HG03469 (cell line): ENCODE measurements at regions not wholly inside any gene's neighbourhood (a gene's known extent, or its start where the extent isn't known, plus 50 kb on each side); places are given as distances from the start of the nearest gene placed in this dataset.

ENCODE experiments used
- ATAC-seq: cut with Tn5 transposase; IDR thresholded peaks from one replicate; pipeline ENCODE4 v1.9.1; 2021; ENCODE audit warnings: mild to moderate bottlenecking, moderate library complexity, moderate number of reproducible peaks; ENCODE audit not compliant: unreplicated experiment

DNA sequence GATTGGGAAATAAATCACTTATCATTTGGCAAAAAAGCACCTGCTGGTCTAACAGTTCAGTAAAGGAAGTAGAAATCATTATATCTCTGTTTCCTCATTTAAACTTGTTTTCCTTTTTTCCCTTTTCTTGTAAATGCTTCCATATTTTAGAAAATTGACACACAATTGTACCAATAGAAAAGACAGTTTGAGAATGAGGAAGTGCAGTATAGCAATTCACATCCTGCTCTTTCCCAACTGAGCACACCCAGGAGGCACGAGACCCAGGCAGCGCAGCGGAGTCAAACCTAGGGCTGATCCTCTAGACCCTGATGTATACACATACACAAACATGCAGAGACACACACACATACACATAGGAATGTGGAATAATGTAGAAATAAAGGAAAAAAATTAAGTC, 74.8 kb upstream of the PACRGL start:
- no peak for ATAC-seq

DNA sequence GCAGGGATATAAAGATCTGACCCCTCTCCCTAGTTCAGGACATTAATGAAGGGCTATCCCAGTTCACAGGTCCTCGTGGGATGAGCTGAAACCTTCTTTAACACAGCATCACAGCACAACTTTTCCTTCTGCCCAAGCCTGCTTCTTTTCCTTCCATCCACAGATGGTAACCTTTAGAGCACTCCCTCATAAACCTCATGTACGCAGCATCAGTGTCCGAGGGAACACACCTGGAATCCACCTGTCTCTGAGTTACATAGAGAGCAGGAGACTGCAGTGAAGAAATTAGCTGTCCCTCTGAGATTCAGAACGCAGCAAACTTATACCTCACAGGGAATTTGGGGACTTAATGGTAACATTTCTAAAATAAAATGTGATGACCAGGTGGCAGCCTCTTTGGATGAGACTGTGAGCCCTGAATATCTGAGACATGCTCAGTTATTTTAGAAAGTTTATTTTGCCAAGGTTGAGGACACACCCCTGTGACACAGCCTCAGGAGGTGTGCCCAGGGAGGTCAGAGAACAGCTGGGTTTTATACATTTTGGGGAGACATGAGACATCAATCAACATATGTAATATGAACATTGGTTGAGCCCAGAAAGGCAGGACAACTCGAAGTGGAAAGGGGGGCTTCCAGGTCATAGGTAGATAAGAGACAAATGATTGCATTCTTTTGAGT, 73.8 kb upstream of the PACRGL start:
- ATAC-seq: no peak

DNA sequence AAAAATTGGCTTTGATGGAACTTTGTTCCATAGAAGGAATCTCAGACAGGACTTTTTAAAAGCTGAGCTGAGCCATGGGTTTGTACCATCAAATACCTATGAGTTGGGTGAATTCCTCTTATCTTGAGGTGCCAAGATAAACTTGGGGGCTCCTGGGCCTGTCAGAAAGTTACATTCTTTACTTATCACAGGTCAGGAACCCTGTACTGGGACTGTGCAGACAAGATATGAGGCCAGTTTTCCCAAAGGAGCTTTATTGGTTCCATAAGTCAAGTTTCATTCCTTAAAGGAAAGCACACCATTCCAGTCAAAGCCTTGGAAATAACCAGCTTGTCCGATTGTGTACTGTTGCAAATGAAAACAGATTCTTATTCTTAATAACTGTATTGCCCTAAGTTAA, 72.4 kb upstream of the PACRGL start:
- no peak for ATAC-seq

DNA sequence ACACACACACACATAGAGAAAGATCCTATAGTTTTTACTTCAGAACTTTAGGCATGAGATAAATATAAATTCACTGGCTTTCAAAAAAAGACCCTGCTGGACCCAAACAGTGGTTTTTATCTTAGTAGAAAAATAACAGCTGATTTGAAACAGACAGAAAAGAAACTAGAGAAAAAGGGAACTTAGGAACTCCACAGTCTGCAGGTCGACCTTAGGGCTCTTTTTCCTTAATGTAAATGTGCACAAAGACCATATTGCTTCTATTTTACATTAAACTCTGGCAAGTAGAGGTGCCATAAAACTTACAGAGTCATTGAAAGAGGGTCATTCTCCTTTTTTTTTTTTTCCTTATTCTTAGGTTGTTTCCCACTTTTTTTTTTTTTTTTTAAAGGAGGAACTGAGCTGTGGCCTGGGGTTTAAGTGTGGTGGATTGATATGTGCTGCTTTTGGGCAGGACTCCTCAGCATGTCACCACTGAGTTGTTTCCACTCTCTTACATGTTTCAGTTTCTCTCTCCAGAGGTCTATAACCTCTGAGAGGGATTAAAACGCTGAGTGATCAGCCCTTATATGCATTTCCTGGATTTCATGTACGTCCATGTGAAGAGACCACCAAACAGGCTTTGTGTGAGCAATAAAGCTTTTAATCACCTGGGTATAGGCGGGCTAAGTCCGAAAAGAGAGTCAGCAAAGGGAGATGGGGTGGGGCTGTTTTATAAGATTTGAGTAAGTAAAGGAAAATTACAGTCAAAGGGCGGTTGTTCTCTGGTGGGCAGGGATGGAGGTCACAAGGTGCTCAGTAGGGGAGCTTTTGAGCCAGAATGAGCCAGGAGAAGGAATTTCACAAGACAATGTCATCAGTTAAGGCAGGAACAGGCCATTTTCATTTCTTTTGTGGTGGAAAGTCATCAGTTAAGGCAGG, 70.8 kb upstream of the PACRGL start:
- ATAC-seq: peak; percentile 60

DNA sequence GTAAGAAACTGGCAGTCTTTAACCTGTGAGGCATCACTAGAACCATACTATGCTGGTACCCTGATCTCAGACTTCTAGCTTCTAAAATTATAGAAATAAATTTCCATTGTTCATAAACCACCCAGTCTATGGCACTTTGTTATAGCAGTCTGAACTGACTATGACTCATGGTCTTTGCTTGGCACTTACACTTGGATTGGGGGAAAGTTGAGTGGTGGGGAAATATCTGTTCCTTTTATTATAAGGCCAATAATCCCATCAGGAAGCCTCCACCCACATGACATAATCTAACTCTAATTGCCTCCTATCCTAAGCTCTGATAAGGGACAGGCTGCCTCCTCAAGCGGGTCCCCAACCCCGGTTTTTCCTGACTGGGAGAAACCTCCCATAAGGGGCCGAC, 61.4 kb upstream of the PACRGL start:
- ATAC-seq: no peak

DNA sequence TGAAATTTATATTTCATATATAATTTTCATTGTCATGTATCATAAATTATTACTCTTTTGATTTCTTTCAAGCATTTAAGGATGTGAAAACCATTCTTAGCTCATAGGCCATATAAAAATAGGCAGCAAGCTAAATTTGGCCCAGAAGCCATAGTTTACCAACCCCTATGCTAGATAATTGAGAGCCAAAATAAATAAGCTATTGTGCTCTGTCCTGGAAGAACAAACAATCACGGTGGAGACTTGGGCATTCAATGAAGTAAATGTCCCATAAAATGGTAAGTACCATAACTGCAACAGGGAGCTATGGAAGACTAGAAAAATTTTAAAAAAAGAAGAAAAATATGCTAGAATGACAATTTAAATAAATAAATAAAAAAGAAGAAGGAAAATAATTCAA, 60.9 kb upstream of the PACRGL start:
- no peak for ATAC-seq

DNA sequence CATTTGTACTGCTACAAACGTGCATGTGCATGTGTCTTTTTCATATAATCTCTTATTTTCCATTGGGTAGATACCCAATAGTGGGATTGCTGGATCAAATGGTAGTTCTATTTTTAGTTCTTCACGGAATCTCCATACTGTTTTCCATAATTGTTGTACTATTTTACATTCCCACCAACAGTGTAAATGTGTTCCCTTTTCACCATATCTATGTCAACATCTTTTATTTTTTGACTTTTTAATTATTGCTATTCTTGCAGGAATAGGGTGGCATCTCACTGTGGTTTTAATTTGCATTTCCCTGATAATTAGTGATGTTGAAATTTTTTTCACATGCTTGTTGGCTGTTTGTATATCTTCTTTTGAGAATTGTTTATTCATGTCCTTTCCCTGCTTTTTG, 59.3 kb upstream of the PACRGL start:
- ATAC-seq: no peak

DNA sequence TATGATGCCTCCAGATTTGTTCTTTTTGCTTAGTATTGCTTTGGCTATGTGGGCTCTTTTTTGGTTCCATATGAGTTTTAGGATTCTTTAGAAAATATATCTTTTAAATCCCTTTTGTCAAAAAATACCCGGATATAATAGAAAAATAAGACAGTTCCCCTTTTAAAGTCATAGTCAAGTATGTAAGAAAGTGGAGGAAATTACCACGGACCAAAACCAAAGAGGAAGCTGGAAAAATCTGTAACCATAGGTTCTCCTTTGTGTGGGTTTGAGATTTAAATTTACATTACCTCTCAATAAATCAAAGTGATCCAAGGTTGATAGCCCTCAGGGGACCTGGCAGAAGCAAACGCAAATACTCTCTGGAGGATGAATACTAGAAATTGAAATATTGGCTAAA, 58.3 kb upstream of the PACRGL start:
- ATAC-seq: no peak

DNA sequence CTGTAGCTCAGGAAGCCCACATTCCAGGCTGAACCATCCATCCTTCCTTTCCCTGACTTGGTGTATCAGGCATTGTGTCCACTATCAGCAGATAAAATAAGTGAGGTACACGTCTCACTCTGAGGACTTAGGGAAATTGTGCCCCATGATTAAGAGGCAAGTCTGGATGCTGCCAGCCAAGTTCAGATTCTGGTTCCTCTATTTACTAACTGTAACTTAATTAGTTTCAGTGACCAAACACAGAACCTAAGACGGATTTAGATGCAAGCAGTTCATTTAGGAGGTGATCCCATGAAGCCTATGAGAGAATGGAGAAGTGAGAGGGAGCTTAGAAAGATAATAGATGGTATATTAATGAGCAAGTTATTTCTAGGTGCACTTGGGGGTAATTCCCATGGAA, 56.6 kb upstream of the PACRGL start:
- ATAC-seq: no peak

DNA sequence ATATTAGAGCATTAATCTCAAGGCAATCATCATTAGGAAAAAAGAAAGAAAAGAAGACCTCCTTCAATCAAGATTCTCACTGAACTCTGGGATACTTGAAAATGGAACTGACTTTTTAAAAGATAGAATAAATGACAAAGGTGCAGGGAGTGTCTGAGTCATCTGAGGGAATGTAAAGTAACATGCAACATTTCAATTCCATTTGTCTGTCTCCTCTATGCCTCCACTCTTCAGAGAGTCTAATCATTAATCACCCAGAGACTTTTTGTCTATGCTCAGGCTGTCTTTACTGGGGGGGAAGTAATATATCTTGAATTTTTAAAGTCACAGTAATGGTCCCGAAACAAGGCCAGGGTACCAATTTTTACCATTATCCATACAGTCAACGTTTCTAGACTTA, 55.0 kb upstream of the PACRGL start:
- ATAC-seq: no peak

DNA sequence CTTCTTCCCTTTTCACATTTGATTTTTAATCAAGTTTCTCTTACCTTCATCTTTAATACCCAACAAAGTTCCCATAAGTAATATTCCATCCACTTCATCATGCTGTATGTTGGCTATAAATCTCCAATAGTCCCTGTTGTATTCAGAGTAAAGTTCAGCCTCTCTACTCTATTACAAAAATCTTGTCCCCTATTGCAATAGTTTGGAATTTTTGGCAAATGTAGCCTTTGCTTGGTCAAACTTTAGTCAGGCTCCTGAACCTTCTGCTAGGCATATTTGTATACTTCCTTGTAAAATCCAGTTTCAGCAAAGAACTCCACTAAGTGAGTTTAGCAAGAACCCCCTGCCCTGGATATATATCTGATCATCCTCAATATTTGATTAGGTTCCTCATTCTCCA, 54.0 kb upstream of the PACRGL start:
- no peak for ATAC-seq
